IPS DF 4.7 (cell line): ENCODE measurements at regions not wholly inside any gene's neighbourhood (a gene's known extent, or its start where the extent isn't known, plus 50 kb on each side); places are given as distances from the start of the nearest gene placed in this dataset.
"Not testable (repeated sequence)": the region's sequence is repeated elsewhere in the genome, so short reads cannot be mapped to it uniquely, and the experiment has no call there.

Source experiments
- DNase-seq: peaks from one replicate; pipeline ENCODE4 v3.0.0-alpha.2; 2013; ENCODE audit warnings: low spot score; ENCODE audit errors: extremely low read depth

DNA sequence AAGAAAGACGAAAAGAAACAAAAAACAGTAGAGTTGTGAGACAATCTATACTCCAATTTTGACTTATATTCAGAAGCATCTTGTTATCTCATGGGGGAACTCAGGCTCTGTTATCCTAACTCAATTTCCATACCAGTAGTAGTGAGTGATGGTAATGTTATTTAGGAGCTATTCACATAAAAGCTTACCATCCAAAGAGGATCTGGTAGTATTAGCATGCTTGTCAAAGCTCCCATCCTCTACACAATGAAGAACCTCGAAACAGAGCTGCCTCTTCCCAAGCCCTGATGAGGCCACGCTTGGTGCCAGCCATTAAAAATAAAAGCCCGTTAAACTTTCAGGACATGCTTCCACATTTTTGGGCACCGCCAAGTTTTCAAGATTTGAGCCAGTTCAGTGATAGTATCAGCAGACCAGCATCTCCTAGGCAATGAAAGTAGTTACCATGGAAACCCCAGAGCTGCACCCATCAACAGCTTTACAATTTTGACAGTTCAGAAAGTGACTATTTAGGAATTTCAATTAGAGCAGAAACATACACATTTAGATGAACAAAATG, 173.3 kb downstream of the CD83 start:
- DNase-seq: no peak

DNA sequence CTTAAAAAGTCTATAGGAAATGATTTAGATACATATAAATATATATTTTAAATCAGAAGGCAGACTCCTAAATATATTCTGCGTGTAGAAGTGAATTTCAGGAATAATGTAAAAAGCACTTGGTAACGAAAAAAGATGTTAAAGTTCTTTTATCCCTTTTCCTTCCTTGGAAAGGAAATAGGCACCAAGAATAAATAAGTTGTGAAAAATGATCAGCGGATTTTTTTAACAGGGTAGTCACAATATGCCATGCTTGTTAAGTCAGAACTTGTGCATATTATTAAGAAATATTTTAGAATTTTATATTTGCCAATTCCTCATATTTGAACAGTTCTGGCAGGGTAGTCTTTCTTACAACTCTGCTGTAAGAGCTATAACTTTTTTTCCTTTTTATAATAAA, 173.8 kb downstream of the CD83 start:
- DNase-seq: no peak

DNA sequence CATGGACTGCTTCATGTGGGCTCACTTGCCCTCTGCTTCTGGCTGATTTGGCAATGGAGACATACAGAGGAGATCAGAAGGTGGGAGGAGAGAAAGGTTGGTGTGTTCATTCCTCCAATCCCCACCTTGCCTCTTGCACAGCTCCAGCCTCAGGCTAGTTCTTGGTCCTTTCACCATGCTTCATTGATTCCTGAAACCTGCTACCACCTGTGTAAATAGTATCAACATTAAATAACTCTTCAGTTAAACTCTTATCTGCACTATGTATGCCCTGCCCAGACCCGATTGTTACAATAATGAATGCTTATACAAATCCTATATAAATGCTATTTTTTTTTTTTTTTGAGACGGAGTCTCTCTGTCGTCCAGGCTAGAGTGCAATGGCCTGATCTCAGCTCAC, 174.5 kb downstream of the CD83 start:
- DNase-seq: no peak

DNA sequence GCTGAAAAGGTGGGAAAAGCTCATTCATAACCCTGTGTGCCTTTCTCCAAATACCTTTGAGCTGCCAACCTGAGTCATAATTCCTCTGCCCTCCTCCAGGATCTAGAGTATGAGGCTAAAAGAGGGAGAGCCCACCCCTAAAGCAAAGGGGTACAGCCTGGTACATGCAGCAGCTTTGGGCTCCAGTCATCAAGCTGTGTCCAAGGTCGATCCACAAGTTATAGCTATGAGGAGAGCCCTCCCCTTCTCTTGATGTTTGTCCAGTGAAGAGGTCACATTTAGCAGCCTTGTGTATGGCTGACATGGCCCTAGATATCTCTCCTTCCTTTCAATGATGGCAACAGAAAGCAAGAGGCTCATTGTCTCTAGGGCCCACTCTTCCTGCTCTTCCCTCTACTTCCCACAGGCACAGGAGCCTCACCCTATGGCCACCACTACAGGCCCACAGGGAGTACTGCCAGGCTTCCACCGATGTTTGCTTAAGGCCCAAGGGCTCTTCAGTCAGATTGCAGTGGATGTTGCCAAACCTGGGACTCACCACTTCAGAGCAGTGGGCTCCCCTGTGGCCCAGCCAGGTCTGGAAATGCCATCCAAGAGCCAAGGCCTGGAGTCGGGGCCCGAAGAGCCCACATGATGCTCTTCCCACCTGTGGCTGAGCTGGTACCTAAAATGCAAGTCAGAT, 176.8 kb downstream of the CD83 start:
- no peak for DNase-seq

DNA sequence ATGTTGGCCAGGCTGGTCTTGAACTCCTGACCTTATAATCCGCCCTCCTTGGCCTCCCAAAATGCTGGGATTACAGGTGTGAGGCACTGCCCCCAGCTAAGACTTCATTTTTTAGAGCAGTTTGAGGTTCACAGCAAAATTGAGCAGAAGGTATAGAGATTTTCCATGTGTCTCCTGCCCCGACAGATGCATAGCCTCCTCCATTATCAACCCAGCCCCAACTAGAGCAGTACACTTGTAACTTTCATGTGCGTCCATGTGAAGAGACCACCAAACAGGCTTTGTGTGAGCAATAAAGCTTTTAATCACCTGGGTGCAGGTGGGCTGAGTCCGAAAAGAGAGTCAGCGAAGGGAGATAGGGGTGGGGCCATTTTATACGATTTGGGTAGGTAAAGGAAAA, 179.1 kb downstream of the CD83 start:
- not testable (repeated sequence) for DNase-seq

DNA sequence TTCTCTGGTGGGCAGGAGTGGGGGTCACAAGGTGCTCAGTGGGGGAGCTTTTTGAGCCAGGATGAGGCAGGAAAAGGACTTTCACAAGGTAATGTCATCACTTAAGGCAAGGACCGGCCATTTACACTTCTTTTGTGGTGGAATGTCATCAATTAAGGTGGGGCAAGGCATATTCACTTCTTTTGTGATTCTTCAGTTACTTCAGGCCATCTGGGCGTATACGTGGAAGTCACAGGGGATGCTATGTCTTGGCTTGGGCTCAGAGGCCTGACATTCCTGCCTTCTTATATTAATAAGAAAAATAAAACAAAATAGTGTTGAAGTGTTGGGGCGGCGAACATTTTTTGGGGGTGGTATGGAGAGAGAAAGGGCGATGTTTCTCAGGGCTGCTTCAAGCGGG, 179.5 kb downstream of the CD83 start:
- DNase-seq: not testable (repeated sequence)

DNA sequence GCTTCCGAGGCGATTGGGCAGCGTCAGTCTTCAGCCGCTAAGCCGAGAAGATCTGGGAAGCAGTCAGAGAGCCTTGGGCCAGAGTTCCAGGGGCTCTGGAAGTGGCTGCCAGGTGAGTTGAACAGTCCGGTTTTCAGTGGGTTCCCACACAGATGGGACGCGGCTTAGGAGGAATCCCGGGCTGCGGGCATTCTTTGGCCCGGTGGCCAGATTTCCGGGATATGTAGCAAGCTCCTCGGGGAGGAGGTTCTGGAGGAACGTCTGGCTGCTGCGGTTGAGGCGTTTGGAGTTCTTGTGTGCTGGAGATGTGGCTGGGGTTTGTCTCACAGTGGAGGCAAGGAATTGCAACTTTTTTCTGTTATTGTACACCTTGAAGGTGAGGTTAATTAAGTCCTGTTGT, 182.6 kb downstream of the CD83 start:
- DNase-seq: not testable (repeated sequence)

DNA sequence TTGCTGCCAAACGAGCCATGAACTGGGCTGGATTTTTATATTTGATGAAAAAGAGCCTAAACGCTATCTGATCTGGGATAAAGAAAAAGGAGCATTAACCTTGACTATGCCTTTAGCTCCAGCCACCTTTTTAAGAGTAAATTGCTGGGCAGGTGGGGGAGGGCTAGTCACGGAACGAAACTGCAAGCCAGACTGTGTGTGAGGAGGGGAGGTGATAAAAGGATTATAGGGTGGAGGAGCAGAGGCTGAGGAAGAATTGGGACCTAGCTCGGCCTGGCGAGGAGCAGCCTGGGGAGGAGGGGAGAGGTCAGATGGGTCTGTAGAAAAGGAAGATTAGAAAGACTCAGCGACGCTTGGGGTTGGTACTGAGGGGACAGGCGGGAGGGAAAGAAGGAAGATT, 183.1 kb downstream of the CD83 start:
- DNase-seq: not testable (repeated sequence)

DNA sequence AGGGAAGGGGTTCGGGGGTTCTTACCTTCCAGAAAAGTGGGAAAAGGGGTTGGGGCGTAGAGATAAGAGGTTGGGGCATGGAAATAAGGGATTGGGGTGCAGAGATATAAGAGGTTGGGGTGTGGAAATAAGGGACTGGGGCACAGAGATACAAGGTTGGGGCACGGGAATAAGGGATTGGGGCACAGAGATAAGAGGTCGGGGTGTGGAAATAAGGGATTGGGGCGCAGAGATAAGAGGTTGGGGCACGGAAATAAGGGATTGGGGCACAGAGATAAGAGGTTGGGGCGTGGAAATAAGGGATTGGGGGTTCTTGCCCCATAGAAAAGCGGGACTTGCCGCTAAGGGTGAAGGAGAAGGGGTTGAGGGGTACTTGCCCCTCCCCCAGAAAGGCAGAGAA, 183.9 kb downstream of the CD83 start:
- not testable (repeated sequence) for DNase-seq

DNA sequence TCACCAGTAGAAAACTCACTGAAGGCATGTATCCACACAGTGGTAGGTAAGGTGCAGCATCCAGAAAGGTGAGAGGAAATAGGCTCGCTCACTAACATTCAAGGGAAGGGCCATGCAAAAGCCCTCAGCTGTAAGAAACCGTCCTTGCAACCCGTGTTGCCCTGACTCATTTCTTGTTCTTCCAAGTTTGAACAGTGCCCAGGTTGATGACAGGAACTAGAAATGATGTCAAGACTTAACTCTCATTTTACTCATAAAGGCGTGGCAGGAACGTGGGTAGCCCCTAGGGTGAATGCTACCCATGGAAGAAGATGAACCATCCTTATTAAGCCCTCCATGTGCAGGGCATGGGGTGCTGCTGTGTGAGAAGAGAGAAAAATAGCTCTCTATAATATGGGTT, 187.6 kb downstream of the CD83 start:
- DNase-seq: no peak

DNA sequence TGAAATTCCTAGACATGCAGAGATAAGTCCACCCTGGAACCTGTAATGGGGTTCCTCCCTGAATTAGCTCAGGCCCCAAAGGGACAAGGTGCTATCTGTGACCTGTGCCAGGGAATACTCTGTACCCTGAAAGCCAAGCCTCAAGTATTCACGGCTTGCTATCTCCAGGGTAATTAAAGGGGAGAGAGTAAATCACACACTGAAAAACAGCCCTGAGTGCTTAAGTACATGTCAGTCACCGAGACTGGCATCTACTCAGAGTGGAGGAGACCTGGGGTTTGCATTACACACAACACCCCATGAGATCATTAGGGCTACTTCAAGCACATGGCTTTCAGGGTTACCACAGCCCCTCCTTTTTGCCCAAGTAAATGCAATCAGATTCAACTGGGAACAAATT, 188.1 kb downstream of the CD83 start:
- DNase-seq: no peak

DNA sequence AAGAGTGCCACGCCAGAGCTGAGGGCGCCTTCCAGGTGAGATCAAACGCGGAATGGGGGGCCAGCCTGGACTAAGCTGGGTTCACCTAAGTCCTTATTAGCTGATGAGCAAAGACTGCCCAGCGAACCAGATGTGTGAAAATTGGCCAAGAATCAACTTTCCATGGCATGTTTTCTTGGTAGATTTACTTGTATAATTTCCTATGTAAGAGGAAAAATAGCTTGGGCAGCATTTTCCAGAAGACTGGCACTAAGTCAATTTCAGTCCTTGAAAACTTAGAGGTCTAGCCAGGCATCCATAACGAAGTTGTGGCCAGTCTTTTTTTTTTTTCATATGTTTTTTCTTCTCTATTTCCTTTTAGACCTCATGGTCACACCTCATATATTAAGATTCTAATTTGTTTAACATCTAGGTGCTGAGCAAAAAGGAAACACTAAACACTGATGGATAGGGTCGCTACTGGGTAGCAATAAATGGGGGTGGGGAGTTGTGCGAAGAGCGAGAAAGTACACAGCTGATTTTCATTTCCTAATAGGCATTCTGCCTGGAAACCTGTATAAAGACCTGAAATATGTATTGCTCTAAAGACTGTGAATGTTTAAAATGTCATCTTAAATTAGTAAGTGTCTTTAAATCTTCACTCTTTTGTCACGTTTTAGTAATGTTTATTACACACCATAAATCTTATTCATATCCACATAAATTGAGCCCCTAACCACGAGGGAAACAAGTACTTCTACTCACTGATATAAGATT, 188.8 kb downstream of the CD83 start:
- DNase-seq: no peak

DNA sequence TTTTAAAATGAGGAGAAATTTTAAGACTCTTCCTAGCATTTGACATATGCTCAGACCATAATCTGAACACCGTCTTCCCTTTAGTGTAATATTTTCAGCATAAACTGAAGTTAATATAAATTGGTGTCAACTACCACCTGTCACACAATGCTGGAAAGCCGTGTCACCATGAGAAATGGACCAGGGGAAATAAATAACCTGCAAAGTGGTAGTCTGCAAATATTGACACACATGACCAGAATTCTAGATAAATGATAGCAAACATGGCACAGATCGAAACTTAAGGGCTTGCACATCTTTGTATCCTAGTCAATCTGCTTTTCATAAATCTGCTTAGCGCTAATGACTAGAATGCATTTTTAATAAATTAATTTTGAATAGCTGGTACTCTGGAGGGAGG, 191.9 kb downstream of the CD83 start:
- no peak for DNase-seq

DNA sequence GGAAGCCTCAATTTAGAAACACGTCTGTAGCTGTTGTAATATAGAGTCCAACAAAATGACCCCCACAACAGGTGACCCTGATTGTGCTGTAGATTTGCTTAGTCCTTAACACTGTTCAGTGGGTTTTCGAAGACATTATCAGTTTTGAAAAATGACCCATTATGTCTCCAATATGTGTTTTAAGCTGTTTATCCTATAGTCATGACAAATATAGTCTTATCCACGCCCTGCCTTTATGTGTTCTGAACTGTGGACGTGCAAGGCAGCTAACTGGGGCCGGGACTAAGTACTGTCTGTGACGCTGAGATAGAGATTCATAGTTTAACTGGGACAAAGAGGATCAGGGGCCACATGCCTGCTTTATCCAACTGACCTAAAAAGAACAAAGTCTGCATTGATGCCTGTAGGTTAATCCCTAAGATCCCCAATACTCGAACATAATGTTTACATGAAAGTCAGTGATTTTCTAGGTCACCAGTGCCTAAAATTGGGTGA, 192.4 kb downstream of the CD83 start:
- DNase-seq: no peak

DNA sequence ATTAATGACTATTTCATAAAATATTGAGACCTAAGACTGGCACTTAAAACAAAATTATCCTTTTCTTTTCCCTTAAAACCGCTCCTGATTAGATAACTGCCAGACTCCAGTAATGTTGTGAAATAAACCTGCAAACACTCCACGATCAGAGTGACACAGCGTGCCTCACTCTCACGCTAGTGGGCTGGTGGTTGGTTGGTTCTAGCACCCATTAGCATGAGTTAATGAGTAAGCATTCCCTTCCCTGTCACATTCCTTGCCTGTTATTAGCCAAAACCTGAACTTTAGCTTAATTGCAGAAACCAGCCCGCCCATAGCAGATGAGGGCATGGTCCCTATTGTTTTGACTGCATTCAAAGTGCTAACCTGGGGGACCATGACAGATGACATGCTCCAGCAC, 193.4 kb downstream of the CD83 start:
- no peak for DNase-seq

DNA sequence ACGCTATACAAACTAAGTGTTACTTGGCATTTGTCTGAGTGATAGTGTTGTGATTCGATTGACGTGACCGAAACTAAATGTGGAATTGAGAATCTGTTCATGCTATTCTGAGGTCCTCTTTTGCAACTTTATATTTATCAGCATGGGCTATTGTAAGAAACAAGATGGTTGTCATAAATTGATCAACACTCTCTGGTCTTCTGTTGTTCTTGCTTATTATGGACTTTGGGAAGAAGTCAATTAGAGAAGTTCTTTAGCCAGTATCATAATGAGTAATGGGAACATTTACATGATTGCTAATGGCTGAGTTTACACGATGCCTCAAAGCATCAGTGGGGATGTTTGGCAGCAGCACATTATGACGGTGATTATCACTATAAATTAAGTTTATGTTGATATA, 195.0 kb downstream of the CD83 start:
- DNase-seq: no peak

DNA sequence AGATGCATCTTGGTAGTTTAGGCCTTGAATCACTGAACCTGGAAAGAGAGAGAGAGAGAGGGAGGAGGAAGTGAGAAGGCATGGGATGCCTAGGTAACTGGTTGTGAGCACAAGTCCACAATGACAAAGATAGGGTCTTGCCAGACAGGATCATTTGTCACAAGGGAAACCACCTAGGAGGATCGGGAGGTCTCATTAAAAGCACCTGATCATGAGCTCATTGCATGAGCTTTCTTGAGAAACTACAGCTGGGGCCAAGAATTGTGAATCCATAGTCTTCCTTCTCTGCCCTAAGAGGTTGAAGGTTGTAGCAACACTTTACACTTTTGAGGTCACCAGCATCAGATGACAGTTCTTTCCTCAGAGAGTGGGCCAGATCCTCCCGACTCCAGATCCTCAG, 195.7 kb downstream of the CD83 start:
- DNase-seq: no peak

DNA sequence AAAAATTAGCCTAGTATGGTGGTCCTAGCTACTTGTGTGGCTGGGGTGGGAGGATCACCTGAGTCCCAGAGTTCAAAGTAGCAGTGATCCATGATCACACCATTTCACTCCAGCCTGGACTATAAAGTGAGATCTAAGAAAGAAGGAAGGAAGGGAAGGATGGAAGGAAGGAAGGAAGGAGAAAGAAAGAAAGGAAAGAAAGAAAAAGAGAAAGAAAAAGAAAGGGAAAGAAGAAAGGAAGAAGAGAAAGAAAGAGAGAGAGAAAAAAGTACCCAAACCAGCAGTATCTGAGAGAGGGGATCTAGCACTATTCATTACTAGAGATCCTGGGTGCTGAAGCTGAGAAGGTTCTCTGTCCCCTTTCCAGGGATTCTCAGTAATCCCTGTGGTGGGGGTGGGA, 197.8 kb downstream of the CD83 start:
- DNase-seq: no peak

DNA sequence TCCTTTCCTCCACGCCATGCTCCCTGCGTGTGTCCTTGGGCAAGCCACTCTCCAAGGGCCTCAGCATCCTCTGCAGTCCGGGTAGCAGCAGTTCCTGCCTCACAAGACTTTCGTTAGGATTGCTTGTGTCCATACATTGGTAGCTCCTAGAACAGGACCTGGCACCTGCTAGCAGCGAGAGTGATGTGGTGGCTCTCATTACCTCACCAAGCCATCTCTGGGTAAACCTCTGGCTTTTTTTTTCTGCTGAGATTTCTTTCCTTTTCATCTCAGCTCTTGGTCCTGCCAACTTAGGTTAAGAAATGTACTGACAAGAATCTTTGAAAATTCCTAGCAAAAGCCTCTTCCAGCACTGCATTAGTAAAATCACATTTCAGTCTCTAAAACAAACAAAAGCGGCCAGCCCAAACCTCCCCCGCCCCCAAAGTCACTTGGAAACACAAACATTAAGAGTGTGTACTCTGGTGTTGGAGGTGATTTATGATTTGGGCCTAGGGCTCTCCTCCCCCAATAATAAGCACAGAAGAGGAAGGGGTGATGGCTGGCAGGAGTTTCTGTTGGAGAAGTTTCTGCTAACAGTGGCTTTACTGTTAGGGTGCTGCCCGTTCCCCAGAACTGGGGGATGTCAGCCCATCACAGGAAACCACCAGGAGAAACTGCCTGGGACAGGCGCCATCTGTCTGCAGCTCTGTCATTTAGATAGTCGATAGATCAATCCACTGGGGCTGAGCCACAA, 199.2 kb downstream of the CD83 start:
- no peak for DNase-seq

DNA sequence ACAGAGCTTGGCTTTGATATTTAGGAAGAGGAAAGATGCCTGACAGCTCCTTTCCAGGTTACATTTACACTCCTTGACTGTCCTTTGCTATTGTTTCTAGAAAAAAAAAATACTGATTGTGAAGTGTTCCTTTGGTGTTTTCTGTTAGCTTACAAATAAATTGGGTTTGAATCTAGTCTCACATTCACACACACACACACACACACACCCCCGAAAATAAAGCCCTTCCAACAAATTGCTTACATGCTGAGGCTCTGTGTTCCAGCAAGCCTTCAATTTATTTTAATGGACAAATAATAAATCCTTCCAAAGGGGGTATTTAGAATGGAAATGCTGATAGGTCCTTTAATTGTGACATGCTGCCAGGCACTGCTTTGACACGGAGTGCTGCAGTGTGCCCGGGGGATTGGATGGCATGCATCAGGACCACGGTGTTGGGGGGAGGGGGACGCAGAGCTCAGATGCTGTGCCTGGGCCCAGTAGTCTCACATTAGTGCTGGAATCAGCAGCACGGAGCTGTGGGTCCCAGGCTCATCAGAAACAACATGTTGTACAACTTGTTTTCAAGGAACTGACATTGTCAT, 199.9 kb downstream of the CD83 start:
- no peak for DNase-seq

DNA sequence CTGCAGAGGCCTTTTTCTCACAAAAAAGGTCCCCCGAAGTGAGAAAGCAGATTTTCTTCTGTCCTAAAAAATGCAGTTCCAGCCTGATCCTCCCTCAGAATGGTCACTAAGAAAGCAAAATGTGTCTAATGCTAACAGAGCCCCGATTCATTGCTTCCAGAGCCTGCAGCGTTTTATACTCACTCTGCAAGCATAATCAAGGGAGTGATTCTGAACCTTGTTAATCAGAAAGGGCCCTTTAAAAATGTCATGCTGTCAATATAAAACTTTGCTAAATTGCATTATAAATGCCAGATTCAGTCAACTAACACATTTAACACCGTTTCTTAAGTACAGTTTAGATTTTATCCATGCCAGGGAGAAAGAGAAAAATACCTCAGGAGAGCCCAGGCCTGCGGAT, 202.8 kb downstream of the CD83 start:
- DNase-seq: no peak
